ENCODE measurements at regions not wholly inside any gene's neighbourhood (a gene's known extent, or its start where the extent isn't known, plus 50 kb on each side); places are given as distances from the start of the nearest gene placed in this dataset.

DNA sequence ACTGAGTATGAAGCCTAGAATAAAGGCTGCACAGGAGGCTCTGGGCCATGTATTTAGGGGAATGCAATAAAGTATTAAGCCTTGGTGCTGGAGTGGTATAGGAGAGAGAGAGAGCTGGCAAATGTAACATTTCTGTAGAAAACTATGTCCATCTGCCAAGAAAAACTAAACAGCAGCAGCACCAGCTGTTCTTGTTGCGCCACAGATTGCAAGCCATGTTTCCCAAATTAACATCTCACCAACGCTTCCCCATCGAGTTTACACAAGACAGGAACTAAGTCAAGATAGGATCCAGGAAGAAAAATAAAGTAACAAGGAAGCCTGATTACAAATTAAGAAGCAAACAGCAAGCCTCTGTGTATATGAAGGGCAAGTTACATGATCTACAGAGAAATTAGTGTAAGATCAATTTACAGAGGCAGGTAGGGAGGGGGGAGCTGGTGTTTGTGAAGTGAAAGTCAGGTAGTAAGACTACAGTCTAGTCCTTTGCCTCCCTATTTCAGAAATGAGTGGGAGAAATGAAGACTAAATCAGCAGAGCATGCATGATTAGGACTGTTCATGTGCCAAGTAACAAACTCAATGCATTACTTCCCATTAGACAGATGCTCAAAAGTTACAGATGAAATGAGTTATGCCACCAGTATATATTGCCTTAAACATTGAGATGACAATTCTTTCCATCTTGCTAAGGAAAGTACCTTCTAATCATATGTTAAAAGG lies 900.5 kb downstream of the EPHA3 start:
- no peaks in the 10 kb centered on the region for H3K79me2 ChIP-seq (ENCODE audit: low read depth)
- Mint-ChIP-seq H3K27me3 (ENCODE audit: insufficient read depth, low read depth) (peaks cover under 1% of the 10 kb centered on the region), H3K36me3 (peaks cover under 1% of the 10 kb centered on the region), H3K4me3 (no peak overlapping the region), H3K4me1 (peaks cover 12% of the 10 kb centered on the region), H3K9me3 (peaks cover 3% of the 10 kb centered on the region), H3K27ac (no peak overlapping the region)
- TF ChIP-seq EZH2phosphoT487 (IDR thresholded peaks at IDR 0.05) (no peak), CTCF (IDR thresholded peaks at IDR 0.05) (no peak), EZH2 (IDR thresholded peaks at IDR 0.05) (no peak)
- H3K9ac ChIP-seq = no peak overlapping the region
- H3K4me1 ChIP-seq = no peaks in the 10 kb centered on the region
- no peak overlapping the region for H3K4me2 ChIP-seq
- H3K36me3 ChIP-seq = no peaks in the 10 kb centered on the region
- no peak for DNase-seq (ENCODE audit: low spot score)
- H3K27me3 ChIP-seq = no peaks in the 10 kb centered on the region
- H3K27ac ChIP-seq = no peak overlapping the region
- no peaks in the 10 kb centered on the region for H3F3A ChIP-seq (ENCODE audit: low read depth)
- no peaks in the 10 kb centered on the region for H4K20me1 ChIP-seq (ENCODE audit: low read depth)
- H3K9me3 ChIP-seq (ENCODE audit: low read depth) = no peaks in the 10 kb centered on the region
- H2AFZ ChIP-seq (replicated peaks) = no peak overlapping the region
- H3K4me3 ChIP-seq = no peak overlapping the region

GRCh38 chr3:90010341-90010740 lies 902.9 kb downstream of the EPHA3 start:
- Mint-ChIP-seq H3K4me3 (no peak overlapping the region), H3K9me3 (peaks cover 16% of the 10 kb centered on the region), H3K4me1 (peaks cover 17% of the 10 kb centered on the region), H3K27me3 (ENCODE audit: insufficient read depth, low read depth) (peaks cover 7% of the 10 kb centered on the region), H3K36me3 (peaks cover 5% of the 10 kb centered on the region), H3K27ac (peak overlapping the region; percentile 3)
- H3K27ac ChIP-seq = no peak overlapping the region
- H3K9ac ChIP-seq = no peak overlapping the region
- no peak overlapping the region for H2AFZ ChIP-seq (replicated peaks)
- no peaks in the 10 kb centered on the region for H3F3A ChIP-seq (ENCODE audit: low read depth)
- H3K4me3 ChIP-seq = no peak overlapping the region
- no peak overlapping the region for H3K4me2 ChIP-seq
- peaks cover 1% of the 10 kb centered on the region for H3K4me1 ChIP-seq
- H4K20me1 ChIP-seq (ENCODE audit: low read depth) = no peaks in the 10 kb centered on the region
- no peaks in the 10 kb centered on the region for H3K9me3 ChIP-seq (ENCODE audit: low read depth)
- no peaks in the 10 kb centered on the region for H3K79me2 ChIP-seq (ENCODE audit: low read depth)
- TF ChIP-seq EZH2phosphoT487 (IDR thresholded peaks at IDR 0.05) (no peak), CTCF (IDR thresholded peaks at IDR 0.05) (no peak), EZH2 (IDR thresholded peaks at IDR 0.05) (no peak)
- DNase-seq (ENCODE audit: low spot score) = peak; percentile 26
- H3K27me3 ChIP-seq = no peaks in the 10 kb centered on the region
- no peaks in the 10 kb centered on the region for H3K36me3 ChIP-seq

- no peaks in the 10 kb centered on the region for H3K36me3 ChIP-seq
- H3K4me1 ChIP-seq = peaks cover 9% of the 10 kb centered on the region
- H3K4me3 ChIP-seq = no peak overlapping the region
- H3K27me3 ChIP-seq = no peaks in the 10 kb centered on the region
- no peaks in the 10 kb centered on the region for H3K9me3 ChIP-seq (ENCODE audit: low read depth)
- H3K4me1 Mint-ChIP-seq = peaks cover 25% of the 10 kb centered on the region
- peaks cover 8% of the 10 kb centered on the region for H3K27me3 Mint-ChIP-seq (ENCODE audit: insufficient read depth, low read depth)
- peaks cover 5% of the 10 kb centered on the region for H3K36me3 Mint-ChIP-seq
- no peaks in the 10 kb centered on the region for H3K79me2 ChIP-seq (ENCODE audit: low read depth)
- H3K4me3 Mint-ChIP-seq = no peak overlapping the region
- no peak for TF ChIP-seq CTCF (IDR thresholded peaks at IDR 0.05)
- no peak for TF ChIP-seq EZH2phosphoT487 (IDR thresholded peaks at IDR 0.05)
- TF ChIP-seq EZH2 (IDR thresholded peaks at IDR 0.05) = no peak
- no peaks in the 10 kb centered on the region for H3F3A ChIP-seq (ENCODE audit: low read depth)
- no peak overlapping the region for H3K27ac ChIP-seq
- peak overlapping the region; percentile 43 for H2AFZ ChIP-seq (replicated peaks)
- no peaks in the 10 kb centered on the region for H4K20me1 ChIP-seq (ENCODE audit: low read depth)
- no peak overlapping the region for H3K4me2 ChIP-seq
- no peak overlapping the region for H3K9ac ChIP-seq
- DNase-seq (ENCODE audit: low spot score) = no peak
- H3K27ac Mint-ChIP-seq = peak overlapping the region; percentile 90
- peaks cover 16% of the 10 kb centered on the region for H3K9me3 Mint-ChIP-seq
Observed at GRCh38 chr3:90011131-90011530, 903.7 kb downstream of the EPHA3 start.

Data from neural progenitor cell (in vitro differentiated cells).